H9 (cell line): ENCODE measurements at regions not wholly inside any gene's neighbourhood (a gene's known extent, or its start where the extent isn't known, plus 50 kb on each side); places are given as distances from the start of the nearest gene placed in this dataset.

ENCODE experiments used
- DNase-seq: peaks from one replicate; pipeline ENCODE4 v3.0.0-alpha.2; 2017
- H2AFZ ChIP-seq: one replicate; pipeline ENCODE4 v1.6.1; 2013; ENCODE audit warnings: mild to moderate bottlenecking, low read length, control low read depth, moderate library complexity
- H2AK5ac ChIP-seq: 2 replicates; pipeline ENCODE4 v1.6.1; 2013; ENCODE audit warnings: low read length, control low read depth, mixed read lengths; ENCODE audit not compliant: insufficient read length
- H2BK120ac ChIP-seq: one replicate; pipeline ENCODE4 v1.6.1; 2013; ENCODE audit warnings: low read depth, mild to moderate bottlenecking, low read length, control low read depth, inconsistent platforms; ENCODE audit not compliant: poor library complexity, severe bottlenecking
- H2BK12ac ChIP-seq: 2 replicates; pipeline ENCODE4 v1.6.1; 2013; ENCODE audit warnings: low read length, control low read depth, mixed read lengths, low read depth; ENCODE audit not compliant: insufficient read length
- H2BK15ac ChIP-seq: 2 replicates; pipeline ENCODE4 v1.6.1; 2013; ENCODE audit warnings: low read depth, low read length, control low read depth
- H2BK20ac ChIP-seq: one replicate; pipeline ENCODE4 v1.6.1; 2013; ENCODE audit warnings: low read depth, mild to moderate bottlenecking, low read length, control low read depth, inconsistent platforms; ENCODE audit not compliant: poor library complexity, severe bottlenecking
- H2BK5ac ChIP-seq: 2 replicates; pipeline ENCODE4 v1.6.1; 2013; ENCODE audit warnings: low read length, control low read depth, mixed read lengths; ENCODE audit not compliant: insufficient read length
- H3K14ac ChIP-seq: 2 replicates; pipeline ENCODE4 v1.6.1; 2013; ENCODE audit warnings: low read length, control low read depth; ENCODE audit not compliant: insufficient read depth
- H3K18ac ChIP-seq: 2 replicates; pipeline ENCODE4 v1.6.1; 2013; ENCODE audit warnings: low read depth, mild to moderate bottlenecking, mixed read lengths, low read length, control low read depth; ENCODE audit not compliant: insufficient read length
- H3K23ac ChIP-seq: 2 replicates; pipeline ENCODE4 v1.6.1; 2013; ENCODE audit warnings: low read length, control low read depth, mixed read lengths, low read depth; ENCODE audit not compliant: insufficient read length
- H3K23me2 ChIP-seq: 2 replicates; pipeline ENCODE4 v1.6.1; 2013; ENCODE audit warnings: low read depth, mild to moderate bottlenecking, mixed read lengths, low read length, control low read depth; ENCODE audit not compliant: insufficient read length, poor library complexity, severe bottlenecking
- H3K27ac ChIP-seq: 2 replicates; pipeline ENCODE4 v1.5.1; 2013; ENCODE audit warnings: low read length, control low read depth, mixed read lengths, low read depth; ENCODE audit not compliant: insufficient read length
- H3K27me3 ChIP-seq: 2 replicates; pipeline ENCODE4 v1.6.1; 2013; ENCODE audit warnings: low read length, control low read depth, inconsistent platforms; ENCODE audit not compliant: insufficient read depth
- H3K4ac ChIP-seq: 2 replicates; pipeline ENCODE4 v1.6.1; 2013; ENCODE audit warnings: low read depth, mild to moderate bottlenecking, control low read depth, inconsistent platforms, low read length, moderate library complexity
- H3K4me1 ChIP-seq: 2 replicates; pipeline ENCODE4 v1.6.1; 2013; ENCODE audit warnings: low read length, control low read depth, inconsistent platforms; ENCODE audit not compliant: insufficient read depth
- H3K4me2 ChIP-seq: 2 replicates; pipeline ENCODE4 v1.6.1; 2013; ENCODE audit warnings: low read length, control low read depth, mixed read lengths; ENCODE audit not compliant: insufficient read length, insufficient read depth
- H3K56ac ChIP-seq: 2 replicates; pipeline ENCODE4 v1.6.1; 2013; ENCODE audit warnings: low read depth, mild to moderate bottlenecking, mixed read lengths, low read length, control low read depth; ENCODE audit not compliant: insufficient read length
- H3K79me1 ChIP-seq: 2 replicates; pipeline ENCODE4 v1.6.1; 2013; ENCODE audit warnings: low read depth, mild to moderate bottlenecking, moderate library complexity, low read length, control low read depth, inconsistent platforms; ENCODE audit not compliant: insufficient read depth, poor library complexity, severe bottlenecking
- H3K79me2 ChIP-seq: 2 replicates; pipeline ENCODE4 v1.6.1; 2013; ENCODE audit warnings: low read length, control low read depth, inconsistent platforms; ENCODE audit not compliant: insufficient read depth
- H3K9ac ChIP-seq: 2 replicates; pipeline ENCODE4 v1.6.1; 2013; ENCODE audit warnings: low read length, control low read depth, mixed read lengths; ENCODE audit not compliant: insufficient read length; ENCODE audit errors: extremely low read depth
- H3K9me3 ChIP-seq: one replicate; pipeline ENCODE4 v1.6.1; 2013; ENCODE audit warnings: low read depth, low read length, inconsistent platforms; ENCODE audit not compliant: control insufficient read depth
- H3T11ph ChIP-seq: one replicate; pipeline ENCODE4 v1.6.1; 2013; ENCODE audit warnings: mild to moderate bottlenecking, low read length, control low read depth, inconsistent platforms
- H4K20me1 ChIP-seq: one replicate; pipeline ENCODE4 v1.6.1; 2013; ENCODE audit not compliant: control insufficient read depth, insufficient read length, insufficient read depth
- H4K5ac ChIP-seq: 2 replicates; pipeline ENCODE4 v1.6.1; 2013; ENCODE audit warnings: low read depth, mild to moderate bottlenecking, mixed read lengths, low read length, control low read depth; ENCODE audit not compliant: insufficient read length
- H4K8ac ChIP-seq: replicated peaks from 2 replicates; pipeline ENCODE4 v1.6.1; 2013; ENCODE audit warnings: low read length, control low read depth, mixed read lengths, low read depth; ENCODE audit not compliant: insufficient read length
- H4K91ac ChIP-seq: 2 replicates; pipeline ENCODE4 v1.6.1; 2013; ENCODE audit warnings: low read depth, mild to moderate bottlenecking, moderate library complexity, mixed read lengths, low read length, control low read depth; ENCODE audit not compliant: insufficient read length
- H3K27ac Mint-ChIP-seq, 3 experiments: 2 replicates in 2 of 3; 3 replicates in 1 of 3; pipeline ENCODE4 v1.8.0; 2020 to 2021; ENCODE audit warnings: mixed read lengths in 3 of 3, mild to moderate bottlenecking in 1 of 3, moderate library complexity in 1 of 3
- H3K27me3 Mint-ChIP-seq: 2 replicates; pipeline ENCODE4 v1.8.0; 2021; ENCODE audit warnings: low read depth, mild to moderate bottlenecking, moderate library complexity, mixed read lengths
- H3K36me3 Mint-ChIP-seq, 3 experiments: 2 replicates in 2 of 3; 3 replicates in 1 of 3; pipeline ENCODE4 v1.8.0; 2020 to 2021; ENCODE audit warnings: low read depth in 3 of 3, mixed read lengths in 3 of 3; ENCODE audit not compliant: insufficient read depth in 1 of 3
- H3K4me1 Mint-ChIP-seq, 2 experiments: 2 replicates each; pipeline ENCODE4 v1.8.0; 2020; ENCODE audit warnings: mixed read lengths in 2 of 2
- H3K4me3 Mint-ChIP-seq, 2 experiments: 2 replicates in 1 of 2; 3 replicates in 1 of 2; pipeline ENCODE4 v1.8.0; 2020 to 2021; ENCODE audit warnings: mild to moderate bottlenecking in 2 of 2, mixed read lengths in 2 of 2, moderate library complexity in 1 of 2
- H3K9me3 Mint-ChIP-seq, 2 experiments: 2 replicates in 1 of 2; 3 replicates in 1 of 2; pipeline ENCODE4 v1.8.0; 2020; ENCODE audit warnings: mild to moderate bottlenecking in 2 of 2, mixed read lengths in 2 of 2, moderate library complexity in 1 of 2
- WGBS: extraction: QIAGEN DNeasy Blood & Tissue Kit; methylation state at CpG from one replicate; pipeline ENCODE4 v1.1.7; 2013; ENCODE audit warnings: missing lambda C conversion rate, low lambda C conversion rate, mixed read lengths; ENCODE audit not compliant: insufficient read length; ENCODE audit errors: extremely low coverage; 5-methylcytosine and 5-hydroxymethylcytosine counted together
- TF ChIP-seq, protein P1 (sequence below): fragments of 200-600 bp; sonication (generic); conservative IDR thresholded peaks from 3 replicates; pipeline ENCODE4 v1.8.0; 2021; ENCODE audit warnings: antibody characterized with exemption, mild to moderate bottlenecking

DNA sequence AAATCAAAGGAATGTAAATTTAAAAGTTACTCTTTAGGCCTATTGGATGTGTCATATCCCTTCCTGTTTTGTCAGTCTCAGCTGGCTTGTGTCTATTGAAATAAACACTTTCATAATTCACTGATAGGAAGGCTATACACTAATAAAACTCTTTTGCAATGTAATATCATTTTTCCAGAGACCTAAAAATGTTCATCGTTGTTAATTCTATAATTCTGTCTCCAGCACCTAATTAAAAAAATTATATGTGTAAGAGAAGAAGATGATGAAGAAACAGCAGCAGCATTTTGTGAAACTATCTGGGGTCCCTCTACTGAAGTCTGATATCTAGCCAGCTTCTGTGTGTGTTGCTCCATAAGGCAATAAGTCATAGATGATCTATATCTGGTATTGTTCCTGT is 602.7 kb downstream of the ETV1 start:
- Histone ChIP-seq H3K56ac (no peak overlapping the region), H3K79me2 (no peaks in the 10 kb centered on the region), H3K4me2 (no peak overlapping the region), H3K4me1 (no peaks in the 10 kb centered on the region), H4K8ac (no peak overlapping the region), H3K23ac (no peak overlapping the region), H2BK120ac (no peak overlapping the region), H3K27me3 (no peaks in the 10 kb centered on the region), H4K5ac (no peak overlapping the region), H2AK5ac (no peak overlapping the region), H3K9me3 (no peaks in the 10 kb centered on the region), H2AFZ (no peak overlapping the region), H3K27ac (no peak overlapping the region), H3K9ac (no peak overlapping the region), H4K20me1 (no peaks in the 10 kb centered on the region), H3K79me1 (no peaks in the 10 kb centered on the region), H2BK15ac (no peak overlapping the region), H3K14ac (no peak overlapping the region), H2BK5ac (no peak overlapping the region), H3K4ac (no peak overlapping the region), H3T11ph (no peak overlapping the region), H2BK20ac (no peak overlapping the region), H3K18ac (no peak overlapping the region), H2BK12ac (no peak overlapping the region), H4K91ac (no peak overlapping the region), H3K23me2 (no peaks in the 10 kb centered on the region)
- DNase-seq: no peak
- no peaks in the 10 kb centered on the region for H3K27me3 Mint-ChIP-seq
- no peak overlapping the region for H3K27ac Mint-ChIP-seq
- WGBS: no CpG with 5 or more reads among the region's 1 CpG
- H3K4me3 Mint-ChIP-seq: no peak overlapping the region
- H3K4me1 Mint-ChIP-seq: no peaks in the 10 kb centered on the region
- TF ChIP-seq, protein P1, sequence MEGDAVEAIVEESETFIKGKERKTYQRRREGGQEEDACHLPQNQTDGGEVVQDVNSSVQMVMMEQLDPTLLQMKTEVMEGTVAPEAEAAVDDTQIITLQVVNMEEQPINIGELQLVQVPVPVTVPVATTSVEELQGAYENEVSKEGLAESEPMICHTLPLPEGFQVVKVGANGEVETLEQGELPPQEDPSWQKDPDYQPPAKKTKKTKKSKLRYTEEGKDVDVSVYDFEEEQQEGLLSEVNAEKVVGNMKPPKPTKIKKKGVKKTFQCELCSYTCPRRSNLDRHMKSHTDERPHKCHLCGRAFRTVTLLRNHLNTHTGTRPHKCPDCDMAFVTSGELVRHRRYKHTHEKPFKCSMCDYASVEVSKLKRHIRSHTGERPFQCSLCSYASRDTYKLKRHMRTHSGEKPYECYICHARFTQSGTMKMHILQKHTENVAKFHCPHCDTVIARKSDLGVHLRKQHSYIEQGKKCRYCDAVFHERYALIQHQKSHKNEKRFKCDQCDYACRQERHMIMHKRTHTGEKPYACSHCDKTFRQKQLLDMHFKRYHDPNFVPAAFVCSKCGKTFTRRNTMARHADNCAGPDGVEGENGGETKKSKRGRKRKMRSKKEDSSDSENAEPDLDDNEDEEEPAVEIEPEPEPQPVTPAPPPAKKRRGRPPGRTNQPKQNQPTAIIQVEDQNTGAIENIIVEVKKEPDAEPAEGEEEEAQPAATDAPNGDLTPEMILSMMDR: no peak
- no peaks in the 10 kb centered on the region for H3K36me3 Mint-ChIP-seq
- H3K9me3 Mint-ChIP-seq: no peaks in the 10 kb centered on the region
